Mesodermal cell (in vitro differentiated cells): ENCODE measurements at regions not wholly inside any gene's neighbourhood (a gene's known extent, or its start where the extent isn't known, plus 50 kb on each side); places are given as distances from the start of the nearest gene placed in this dataset.
"Not testable (repeated sequence)": the region's sequence is repeated elsewhere in the genome, so short reads cannot be mapped to it uniquely, and the experiment has no call there.

Source experiments
- H3K27ac ChIP-seq: 2 replicates; pipeline ENCODE4 v1.7.0; 2013; ENCODE audit warnings: mild to moderate bottlenecking, low read depth, low read length, moderate library complexity; ENCODE audit not compliant: severe bottlenecking
- H3K36me3 ChIP-seq: 2 replicates; pipeline ENCODE4 v1.7.1; 2013; ENCODE audit warnings: mild to moderate bottlenecking, low read length, moderate library complexity; ENCODE audit not compliant: control insufficient read depth, insufficient read depth
- H3K4me1 ChIP-seq: one replicate; pipeline ENCODE4 v1.7.1; 2013; ENCODE audit warnings: mild to moderate bottlenecking, low read length; ENCODE audit not compliant: insufficient read depth, control insufficient read depth, poor library complexity, severe bottlenecking
- H3K4me3 ChIP-seq: 2 replicates; pipeline ENCODE4 v1.7.0; 2013; ENCODE audit warnings: low read length, control low read depth, mild to moderate bottlenecking; ENCODE audit not compliant: insufficient read depth, poor library complexity, severe bottlenecking; ENCODE audit errors: extremely low read depth
- H3K9me3 ChIP-seq: 2 replicates; pipeline ENCODE4 v1.7.1; 2013; ENCODE audit warnings: mild to moderate bottlenecking, low read length, moderate library complexity; ENCODE audit not compliant: control insufficient read depth
- WGBS, 2 experiments: methylation state at CpG; one replicate each; pipeline ENCODE4 v1.1.5; 2013; ENCODE audit warnings: missing lambda C conversion rate in 2 of 2; ENCODE audit not compliant: insufficient coverage in 2 of 2; 5-methylcytosine and 5-hydroxymethylcytosine counted together

- no peak overlapping the region for H3K4me3 ChIP-seq
- WGBS, 2 experiments: no CpG with 5 or more reads among the region's 1 CpG
- no peak overlapping the region for H3K27ac ChIP-seq
- no peaks in the 10 kb centered on the region for H3K36me3 ChIP-seq
- H3K9me3 ChIP-seq: peaks cover 7% of the 10 kb centered on the region
- no peaks in the 10 kb centered on the region for H3K4me1 ChIP-seq
These were observed 102.0 kb downstream of the CARTPT start for GRCh38 chr5:71821029-71821428.

- H3K4me3 ChIP-seq, H3K36me3 ChIP-seq, H3K4me1 ChIP-seq, H3K27ac ChIP-seq: not testable (repeated sequence)
- H3K9me3 ChIP-seq: peaks cover 15% of the 10 kb centered on the region
These were observed 103.0 kb downstream of the CARTPT start for GRCh38 chr5:71822065-71822464.

GRCh38 chr5:71825992-71826391, 106.9 kb downstream of the CARTPT start:
- WGBS, 2 experiments: 86% methylated on average over 1 of the region's 1 CpG; no CpG with 5 or more reads in 1 of the 2 experiments
- Histone ChIP-seq H3K36me3 (no peaks in the 10 kb centered on the region), H3K27ac (no peak overlapping the region), H3K9me3 (peaks cover 19% of the 10 kb centered on the region), H3K4me1 (no peaks in the 10 kb centered on the region), H3K4me3 (no peak overlapping the region)

- H3K4me1 ChIP-seq: no peaks in the 10 kb centered on the region
- peaks cover 19% of the 10 kb centered on the region for H3K9me3 ChIP-seq
These were observed 109.4 kb downstream of the CARTPT start for GRCh38 chr5:71828291-71829040.

GRCh38 chr5:71829206-71829605, 110.1 kb downstream of the CARTPT start:
- Histone ChIP-seq H3K27ac (no peak overlapping the region), H3K9me3 (peaks cover 19% of the 10 kb centered on the region), H3K4me3 (no peak overlapping the region), H3K36me3 (no peaks in the 10 kb centered on the region), H3K4me1 (no peaks in the 10 kb centered on the region)
- WGBS, 2 experiments: 91 to 100% methylated on average over 1 to 4 of the region's 5 CpGs

More at GRCh38 chr5:71828291-71829040, 109.4 kb downstream of the CARTPT start:
- Histone ChIP-seq H3K4me3 (no peak overlapping the region), H3K36me3 (no peaks in the 10 kb centered on the region), H3K27ac (no peak overlapping the region)
- no CpG with 5 or more reads among the region's 2 CpGs for WGBS, 2 experiments

- Histone ChIP-seq H3K36me3 (no peaks in the 10 kb centered on the region), H3K9me3 (peaks cover 16% of the 10 kb centered on the region), H3K4me3 (no peak overlapping the region), H3K4me1 (no peaks in the 10 kb centered on the region), H3K27ac (no peak overlapping the region)
- 100% methylated on average over 1 of the region's 4 CpGs; no CpG with 5 or more reads in 1 of the 2 experiments for WGBS, 2 experiments
These were observed 111.8 kb downstream of the CARTPT start for GRCh38 chr5:71830681-71831539.

- H3K4me1 ChIP-seq: no peaks in the 10 kb centered on the region
- no peak overlapping the region for H3K27ac ChIP-seq
- no peaks in the 10 kb centered on the region for H3K36me3 ChIP-seq
- H3K4me3 ChIP-seq: no peak overlapping the region
- H3K9me3 ChIP-seq: no peaks in the 10 kb centered on the region
- WGBS, 2 experiments: 93 to 100% methylated on average over 1 to 3 of the region's 4 CpGs
These were observed 114.0 kb downstream of the CARTPT start for GRCh38 chr5:71832812-71833715.

GRCh38 chr5:71834601-71835000, 115.5 kb downstream of the CARTPT start:
- Histone ChIP-seq H3K9me3 (no peaks in the 10 kb centered on the region), H3K36me3 (no peaks in the 10 kb centered on the region), H3K4me1 (peaks cover 6% of the 10 kb centered on the region), H3K4me3 (no peak overlapping the region), H3K27ac (no peak overlapping the region)
- 100% methylated on average over 1 to 2 of the region's 2 CpGs for WGBS, 2 experiments

GRCh38 chr5:71836084-71836483, 117.0 kb downstream of the CARTPT start:
- Histone ChIP-seq H3K4me1 (peaks cover 6% of the 10 kb centered on the region), H3K4me3 (no peak overlapping the region), H3K36me3 (no peaks in the 10 kb centered on the region), H3K27ac (no peak overlapping the region), H3K9me3 (peaks cover 4% of the 10 kb centered on the region)

GRCh38 chr5:71836559-71837112, 117.6 kb downstream of the CARTPT start:
- H3K9me3 ChIP-seq: peaks cover 6% of the 10 kb centered on the region
- WGBS, 2 experiments: 100% methylated on average over 1 to 3 of the region's 5 CpGs
- H3K27ac ChIP-seq: no peak overlapping the region
- no peaks in the 10 kb centered on the region for H3K36me3 ChIP-seq
- H3K4me1 ChIP-seq: peaks cover 6% of the 10 kb centered on the region
- no peak overlapping the region for H3K4me3 ChIP-seq
